ENCODE measurements at regions not wholly inside any gene's neighbourhood (a gene's known extent, or its start where the extent isn't known, plus 50 kb on each side); places are given as distances from the start of the nearest gene placed in this dataset.

DNA sequence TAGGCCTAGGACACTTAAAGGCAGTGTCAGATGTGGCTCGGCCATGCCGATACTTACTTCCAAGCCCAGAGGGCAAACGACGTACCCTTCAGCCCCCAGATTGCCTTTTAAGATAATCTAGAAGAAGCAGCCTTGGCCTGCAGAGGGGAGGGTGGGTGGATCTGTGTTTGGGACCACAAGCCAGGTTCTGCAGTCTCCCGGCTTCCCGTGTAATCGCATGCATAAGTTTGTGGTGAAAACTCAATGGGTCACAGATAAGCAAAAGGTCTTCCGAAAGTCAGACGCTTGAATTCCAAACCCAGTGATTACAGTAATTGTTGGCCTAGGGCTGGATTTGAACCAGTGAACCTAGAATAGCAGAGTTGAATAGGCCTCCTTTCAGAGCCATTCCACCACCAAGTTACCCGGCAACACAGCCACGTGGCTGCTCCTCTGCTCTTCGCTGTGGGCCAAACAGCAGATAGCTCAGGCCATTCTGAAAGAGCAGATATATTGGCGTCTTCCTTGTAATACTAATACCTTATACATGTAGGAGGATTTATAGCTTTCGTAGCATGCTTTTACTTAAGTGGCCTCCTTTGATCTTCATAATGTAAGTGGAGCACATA lies 170.8 kb upstream of the CADM1 start:
- TF ChIP-seq, protein P1, sequence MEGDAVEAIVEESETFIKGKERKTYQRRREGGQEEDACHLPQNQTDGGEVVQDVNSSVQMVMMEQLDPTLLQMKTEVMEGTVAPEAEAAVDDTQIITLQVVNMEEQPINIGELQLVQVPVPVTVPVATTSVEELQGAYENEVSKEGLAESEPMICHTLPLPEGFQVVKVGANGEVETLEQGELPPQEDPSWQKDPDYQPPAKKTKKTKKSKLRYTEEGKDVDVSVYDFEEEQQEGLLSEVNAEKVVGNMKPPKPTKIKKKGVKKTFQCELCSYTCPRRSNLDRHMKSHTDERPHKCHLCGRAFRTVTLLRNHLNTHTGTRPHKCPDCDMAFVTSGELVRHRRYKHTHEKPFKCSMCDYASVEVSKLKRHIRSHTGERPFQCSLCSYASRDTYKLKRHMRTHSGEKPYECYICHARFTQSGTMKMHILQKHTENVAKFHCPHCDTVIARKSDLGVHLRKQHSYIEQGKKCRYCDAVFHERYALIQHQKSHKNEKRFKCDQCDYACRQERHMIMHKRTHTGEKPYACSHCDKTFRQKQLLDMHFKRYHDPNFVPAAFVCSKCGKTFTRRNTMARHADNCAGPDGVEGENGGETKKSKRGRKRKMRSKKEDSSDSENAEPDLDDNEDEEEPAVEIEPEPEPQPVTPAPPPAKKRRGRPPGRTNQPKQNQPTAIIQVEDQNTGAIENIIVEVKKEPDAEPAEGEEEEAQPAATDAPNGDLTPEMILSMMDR (IDR thresholded peaks at IDR 0.05), result no peak
- no peak for TF ChIP-seq POLR2A (IDR thresholded peaks at IDR 0.05)
